ENCODE measurements at regions not wholly inside any gene's neighbourhood (a gene's known extent, or its start where the extent isn't known, plus 50 kb on each side); places are given as distances from the start of the nearest gene placed in this dataset.

GRCh38 chr13:50712881-50713280 is 130.6 kb downstream of the DLEU7 start:
- POLR2A ChIA-PET, result no interaction called here
- CTCF ChIA-PET, result interaction anchor here (0.6 kb wide), 1 partner anchor 20 kb away, joined by 5 read pairs; no protein-coding TSS in a partner anchor
- H3K4me1 ChIP-seq (ENCODE audit: control insufficient read depth, insufficient read depth, low read length), result no peaks in the 10 kb centered on the region
- H3K9me3 ChIP-seq (ENCODE audit: control insufficient read depth, insufficient read depth, low read depth, low read length), result no peaks in the 10 kb centered on the region
- H3K27ac ChIP-seq (ENCODE audit: extremely low read depth, low read depth, low read length), result no peak overlapping the region
- H3K36me3 ChIP-seq (ENCODE audit: control insufficient read depth in 2 of 2, insufficient read depth in 1 of 2, low read length in 2 of 2), result no peaks in the 10 kb centered on the region
- H3K4me3 ChIP-seq (ENCODE audit: low read depth, low read length), result no peak overlapping the region
- TF ChIP-seq YY2 (tag by site-specific recombination; IDR thresholded peaks at IDR 0.05), result no peak
- TF ChIP-seq ZNF660 (tag by site-specific recombination; IDR thresholded peaks at IDR 0.05), result no peak
- no peak for TF ChIP-seq ZNF426 (tag by site-specific recombination; IDR thresholded peaks at IDR 0.05)
- TF ChIP-seq ZBTB10 (tag by site-specific recombination; IDR thresholded peaks at IDR 0.05), result no peak
- no peak for TF ChIP-seq ZNF140 (tag by site-specific recombination; IDR thresholded peaks at IDR 0.05)
- no peak for TF ChIP-seq ZNF416 (tag by site-specific recombination; IDR thresholded peaks at IDR 0.05)
- TF ChIP-seq PRDM4 (tag by site-specific recombination; IDR thresholded peaks at IDR 0.05), result no peak
- TF ChIP-seq SP2 (tag by site-specific recombination; IDR thresholded peaks at IDR 0.05), result no peak
- TF ChIP-seq ZBTB21 (tag by site-specific recombination; IDR thresholded peaks at IDR 0.05), result no peak
- TF ChIP-seq ZNF555 (tag by site-specific recombination; conservative IDR thresholded peaks at IDR 0.05), result no peak
- TF ChIP-seq ZNF223 (tag by site-specific recombination; IDR thresholded peaks at IDR 0.05), result no peak
- TF ChIP-seq ZFHX2 (tag by site-specific recombination; conservative IDR thresholded peaks at IDR 0.05), result no peak
- no peak for TF ChIP-seq ZNF148 (tag by site-specific recombination; IDR thresholded peaks at IDR 0.05; ENCODE audit: borderline replicate concordance)
- TF ChIP-seq ZNF843 (tag by site-specific recombination; IDR thresholded peaks at IDR 0.05), result no peak
- no peak for TF ChIP-seq ZNF600 (tag by site-specific recombination; IDR thresholded peaks at IDR 0.05)
- TF ChIP-seq, protein P1, sequence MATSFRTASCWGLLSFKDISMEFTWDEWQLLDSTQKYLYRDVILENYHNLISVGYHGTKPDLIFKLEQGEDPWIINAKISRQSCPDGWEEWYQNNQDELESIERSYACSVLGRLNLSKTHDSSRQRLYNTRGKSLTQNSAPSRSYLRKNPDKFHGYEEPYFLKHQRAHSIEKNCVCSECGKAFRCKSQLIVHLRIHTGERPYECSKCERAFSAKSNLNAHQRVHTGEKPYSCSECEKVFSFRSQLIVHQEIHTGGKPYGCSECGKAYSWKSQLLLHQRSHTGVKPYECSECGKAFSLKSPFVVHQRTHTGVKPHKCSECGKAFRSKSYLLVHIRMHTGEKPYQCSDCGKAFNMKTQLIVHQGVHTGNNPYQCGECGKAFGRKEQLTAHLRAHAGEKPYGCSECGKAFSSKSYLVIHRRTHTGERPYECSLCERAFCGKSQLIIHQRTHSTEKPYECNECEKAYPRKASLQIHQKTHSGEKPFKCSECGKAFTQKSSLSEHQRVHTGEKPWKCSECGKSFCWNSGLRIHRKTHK (tag by site-specific recombination; IDR thresholded peaks at IDR 0.05), result no peak
- TF ChIP-seq GLI2 (tag by site-specific recombination; IDR thresholded peaks at IDR 0.05; ENCODE audit: borderline replicate concordance, low read depth), result no peak
- no peak for TF ChIP-seq ZBTB1 (tag by site-specific recombination; IDR thresholded peaks at IDR 0.05)

All from HEK293 (cell line).